Right atrium auricular region (tissue), 2 donors: ENCODE measurements at regions not wholly inside any gene's neighbourhood (a gene's known extent, or its start where the extent isn't known, plus 50 kb on each side); places are given as distances from the start of the nearest gene placed in this dataset.
"Not testable (repeated sequence)": the region's sequence is repeated elsewhere in the genome, so short reads cannot be mapped to it uniquely, and the experiment has no call there.

Source experiments
- DNase-seq: peaks from one replicate; pipeline ENCODE4 v3.0.0-alpha.2; 2019; ENCODE audit warnings: low spot score
- H3K27ac ChIP-seq, 2 donors: fragments of 200-600 bp; sonication (generic); 1 replicate in 1 of 2; 2 replicates in 1 of 2; pipeline ENCODE4 v1.5.1; 2016 to 2019
- H3K27me3 ChIP-seq, 2 donors: fragments of 200-600 bp; sonication (generic); one replicate each; pipeline versions ENCODE4 v1.5.1 to v1.6.0; 2017 to 2019
- H3K36me3 ChIP-seq: fragments of 200-600 bp; sonication (generic); one replicate; pipeline ENCODE4 v1.5.1; 2016
- H3K4me1 ChIP-seq, 2 donors: fragments of 200-600 bp; sonication (generic); one replicate each; pipeline versions ENCODE4 v1.5.1 to v1.6.0; 2017 to 2019
- H3K4me3 ChIP-seq, 2 donors: fragments of 200-600 bp; sonication (generic); 1 replicate in 1 of 2; 2 replicates in 1 of 2; pipeline ENCODE4 v1.5.1; 2017 to 2019; ENCODE audit warnings: mild to moderate bottlenecking in 1 of 2, moderate library complexity in 1 of 2
- H3K9me3 ChIP-seq, 2 donors: fragments of 200-600 bp; sonication (generic); one replicate each; pipeline ENCODE4 v1.5.1; 2019
- TF ChIP-seq, protein P1 (sequence below), 2 donors: fragments of 200-600 bp; sonication (generic); IDR thresholded peaks; one replicate each; pipeline ENCODE4 v1.5.1; 2019; ENCODE audit warnings: antibody characterized with exemption in 2 of 2

DNA sequence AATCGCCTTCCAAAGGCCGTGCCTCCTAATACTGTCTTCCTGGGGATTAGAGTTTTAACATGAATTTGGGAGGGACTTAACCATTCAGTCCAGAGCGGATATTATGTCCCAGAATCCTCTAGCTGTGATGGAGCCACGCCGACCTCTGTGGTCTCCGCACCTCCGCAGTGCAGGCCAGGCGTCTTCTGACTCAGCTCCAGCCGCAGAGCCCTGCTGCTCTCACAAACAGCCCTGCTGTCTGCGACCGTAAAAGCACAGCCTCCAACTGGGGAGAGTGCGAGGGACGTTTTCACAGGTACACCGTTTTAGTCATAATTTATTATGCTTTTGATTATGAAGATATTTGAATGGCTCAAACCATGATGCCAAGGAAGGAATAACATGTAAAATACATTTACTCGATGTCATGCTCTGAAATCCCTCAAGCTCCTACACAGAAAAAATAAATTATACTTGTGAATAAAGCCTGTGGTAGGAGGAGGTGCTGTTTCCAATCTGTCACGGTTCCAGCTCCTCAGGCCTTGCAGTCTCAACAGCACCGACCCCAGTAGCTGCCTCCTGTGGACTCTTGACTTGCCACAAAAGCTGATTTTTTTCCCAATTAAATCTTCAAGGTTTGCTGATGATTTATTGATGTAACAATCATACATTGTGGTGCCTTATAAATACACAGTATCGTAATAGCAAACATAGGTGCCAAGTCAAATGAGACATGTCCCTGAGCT, 353.6 kb upstream of the FRG1 start:
- H3K27me3 ChIP-seq, H3K4me1 ChIP-seq, H3K9me3 ChIP-seq, H3K36me3 ChIP-seq, H3K4me3 ChIP-seq, DNase-seq, H3K27ac ChIP-seq: not testable (repeated sequence)

DNA sequence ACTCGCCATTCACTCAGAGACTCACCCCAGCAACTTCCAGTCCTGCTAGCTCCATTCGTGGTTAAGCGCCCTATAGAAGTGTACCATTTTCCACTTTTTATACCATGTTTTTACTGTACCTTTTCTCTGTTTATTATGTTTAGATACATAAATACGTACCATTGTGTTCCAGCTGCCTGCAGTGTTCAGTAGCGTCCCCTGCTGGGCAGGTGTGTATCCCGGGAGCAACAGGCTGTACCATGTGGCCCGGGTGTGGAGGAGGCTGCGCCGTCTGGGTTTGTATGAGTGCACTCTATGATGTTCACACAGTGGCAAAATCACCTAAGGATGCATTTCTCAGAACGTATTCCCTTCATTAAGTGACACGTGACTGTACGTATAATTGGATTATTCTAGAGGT, 351.5 kb upstream of the FRG1 start:
- not testable (repeated sequence) for H3K27ac ChIP-seq, H3K4me3 ChIP-seq, H3K36me3 ChIP-seq, H3K4me1 ChIP-seq, H3K27me3 ChIP-seq, DNase-seq, H3K9me3 ChIP-seq

DNA sequence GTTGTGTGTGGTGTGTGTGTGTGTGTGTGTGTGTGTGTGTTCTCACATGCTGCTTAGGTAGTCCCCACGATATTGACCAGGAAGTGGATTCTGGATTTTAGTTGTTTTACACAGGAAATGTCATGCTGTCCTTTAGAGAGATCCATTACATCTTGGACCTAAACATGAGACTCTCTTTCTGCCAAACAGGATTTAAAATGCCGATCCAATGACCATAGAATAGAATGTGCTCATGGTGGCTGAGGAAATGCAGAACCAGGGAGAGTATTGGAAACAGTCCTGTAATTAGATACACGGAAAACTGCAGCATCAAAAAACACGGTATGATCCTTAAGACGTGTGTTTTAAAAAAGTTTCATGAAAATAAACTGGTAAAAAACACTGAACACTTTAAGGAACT, 347.8 kb upstream of the FRG1 start:
- H3K36me3 ChIP-seq = no peaks in the 10 kb centered on the region
- no peak overlapping the region for H3K4me3 ChIP-seq
- H3K4me1 ChIP-seq = no peaks in the 10 kb centered on the region
- no peak for DNase-seq
- H3K9me3 ChIP-seq = no peaks in the 10 kb centered on the region
- H3K27me3 ChIP-seq = no peaks in the 10 kb centered on the region
- TF ChIP-seq, protein P1, sequence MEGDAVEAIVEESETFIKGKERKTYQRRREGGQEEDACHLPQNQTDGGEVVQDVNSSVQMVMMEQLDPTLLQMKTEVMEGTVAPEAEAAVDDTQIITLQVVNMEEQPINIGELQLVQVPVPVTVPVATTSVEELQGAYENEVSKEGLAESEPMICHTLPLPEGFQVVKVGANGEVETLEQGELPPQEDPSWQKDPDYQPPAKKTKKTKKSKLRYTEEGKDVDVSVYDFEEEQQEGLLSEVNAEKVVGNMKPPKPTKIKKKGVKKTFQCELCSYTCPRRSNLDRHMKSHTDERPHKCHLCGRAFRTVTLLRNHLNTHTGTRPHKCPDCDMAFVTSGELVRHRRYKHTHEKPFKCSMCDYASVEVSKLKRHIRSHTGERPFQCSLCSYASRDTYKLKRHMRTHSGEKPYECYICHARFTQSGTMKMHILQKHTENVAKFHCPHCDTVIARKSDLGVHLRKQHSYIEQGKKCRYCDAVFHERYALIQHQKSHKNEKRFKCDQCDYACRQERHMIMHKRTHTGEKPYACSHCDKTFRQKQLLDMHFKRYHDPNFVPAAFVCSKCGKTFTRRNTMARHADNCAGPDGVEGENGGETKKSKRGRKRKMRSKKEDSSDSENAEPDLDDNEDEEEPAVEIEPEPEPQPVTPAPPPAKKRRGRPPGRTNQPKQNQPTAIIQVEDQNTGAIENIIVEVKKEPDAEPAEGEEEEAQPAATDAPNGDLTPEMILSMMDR (IDR thresholded peaks at IDR 0.05) = no peak
- H3K27ac ChIP-seq = no peak overlapping the region

DNA sequence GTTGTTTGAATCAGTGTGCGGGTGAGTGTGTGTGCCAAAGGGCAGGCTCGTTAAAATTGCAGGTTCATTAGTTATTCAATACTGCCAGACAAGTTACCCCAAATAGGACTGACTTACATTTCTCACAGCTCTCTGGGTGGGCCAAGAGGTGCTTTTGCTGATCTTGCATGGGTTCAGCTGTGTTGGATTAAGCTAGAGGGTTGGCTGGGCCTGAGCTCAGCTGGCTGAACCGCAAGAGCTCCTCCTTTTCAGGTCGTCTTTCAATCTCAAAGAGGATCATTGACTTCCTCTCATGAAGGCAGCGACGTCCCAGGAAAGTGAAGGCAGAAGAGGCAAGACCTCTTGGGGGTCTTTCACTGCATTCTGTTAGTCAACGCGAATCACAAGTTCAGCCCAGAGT, 343.3 kb upstream of the FRG1 start:
- TF ChIP-seq, protein P1 (IDR thresholded peaks at IDR 0.05) = no peak
- H3K36me3 ChIP-seq = no peaks in the 10 kb centered on the region
- no peak for DNase-seq

DNA sequence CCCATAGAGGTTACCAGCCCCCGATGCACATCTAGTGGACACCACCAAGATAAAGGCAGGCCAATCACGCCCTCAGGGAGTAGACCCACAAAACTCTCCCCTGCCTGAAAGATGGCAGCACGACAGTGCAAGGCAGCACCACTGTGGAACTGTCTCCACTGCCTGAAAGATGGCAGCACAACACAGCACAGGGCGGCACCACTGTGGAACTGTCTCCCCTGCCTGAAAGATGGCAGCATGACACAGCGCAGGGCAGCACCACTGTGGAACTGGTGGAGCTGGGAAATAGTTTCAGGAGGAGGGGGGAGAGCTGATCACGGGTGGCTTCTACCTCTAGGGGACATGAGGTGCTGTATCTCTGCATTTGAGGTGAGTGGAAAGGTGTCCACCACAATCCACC, 340.4 kb upstream of the FRG1 start:
- H3K27me3 ChIP-seq = no peaks in the 10 kb centered on the region
- DNase-seq = no peak
- TF ChIP-seq, protein P1 (IDR thresholded peaks at IDR 0.05) = no peak
- H3K36me3 ChIP-seq = no peaks in the 10 kb centered on the region
- no peaks in the 10 kb centered on the region for H3K4me1 ChIP-seq
- no peaks in the 10 kb centered on the region for H3K9me3 ChIP-seq
- no peak overlapping the region for H3K4me3 ChIP-seq
- no peak overlapping the region for H3K27ac ChIP-seq

More for the DNA sequence above, 343.3 kb upstream of the FRG1 start:
- Histone ChIP-seq H3K27me3 (no peaks in the 10 kb centered on the region), H3K4me1 (no peaks in the 10 kb centered on the region), H3K9me3 (no peaks in the 10 kb centered on the region), H3K27ac (no peak overlapping the region), H3K4me3 (no peak overlapping the region)

DNA sequence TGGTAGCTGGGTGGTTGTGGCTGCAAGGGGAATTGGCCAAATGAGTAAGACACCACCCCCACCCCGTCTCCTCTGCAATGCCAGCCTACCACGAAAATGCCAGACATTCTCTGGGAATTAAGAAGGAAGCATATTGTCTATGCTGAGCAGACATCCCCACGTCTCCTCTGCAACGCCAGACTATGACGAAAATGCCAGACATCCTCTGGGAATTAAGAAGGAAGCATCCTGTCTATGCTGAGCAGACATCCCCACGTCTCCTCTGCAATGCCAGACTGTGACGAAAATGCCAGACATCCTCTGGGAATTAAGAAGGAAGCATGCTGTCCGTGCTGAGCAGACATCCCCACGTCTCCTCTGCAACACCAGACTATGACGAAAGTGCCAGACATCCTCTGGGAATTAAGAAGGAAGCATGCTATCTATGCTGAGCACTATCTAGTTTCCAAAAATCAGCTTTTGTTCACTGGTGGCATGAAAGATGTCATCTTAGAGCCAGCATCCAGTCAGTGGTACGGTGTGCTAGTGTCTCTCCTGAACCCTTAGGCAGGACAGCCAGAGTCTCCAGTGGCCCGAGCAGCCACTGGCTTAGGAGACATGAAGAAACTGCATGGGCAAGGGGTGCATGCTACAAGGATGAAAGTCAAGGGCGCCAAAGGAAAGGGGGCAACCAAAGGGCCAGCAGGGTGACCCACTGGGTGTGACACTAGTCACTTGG, 339.8 kb upstream of the FRG1 start:
- Histone ChIP-seq H3K4me3 (no peak overlapping the region), H3K27ac (no peak overlapping the region), H3K4me1 (no peaks in the 10 kb centered on the region), H3K27me3 (no peaks in the 10 kb centered on the region), H3K9me3 (no peaks in the 10 kb centered on the region), H3K36me3 (no peaks in the 10 kb centered on the region)
- no peak for DNase-seq
- TF ChIP-seq, protein P1 (IDR thresholded peaks at IDR 0.05) = no peak

DNA sequence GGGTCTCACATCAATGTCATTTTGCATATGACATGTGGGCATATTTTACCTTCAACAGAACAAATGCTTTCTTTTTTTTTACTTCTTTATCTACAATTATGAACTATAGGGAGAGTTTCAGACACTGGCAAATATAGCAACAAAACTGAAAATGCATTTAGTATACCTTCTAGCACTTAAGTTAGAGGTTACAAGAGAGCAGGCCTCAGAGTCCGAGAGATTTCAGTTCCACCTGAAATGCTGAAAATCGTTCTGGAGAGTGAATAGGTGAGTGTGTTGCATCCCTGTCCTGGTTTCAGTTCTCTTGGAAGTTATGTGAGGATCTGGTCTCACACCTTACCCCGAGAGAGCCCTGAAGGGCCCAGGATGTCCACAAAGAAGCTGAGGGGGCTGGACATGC, 337.8 kb upstream of the FRG1 start:
- H3K27me3 ChIP-seq, DNase-seq, H3K4me1 ChIP-seq: not testable (repeated sequence)

DNA sequence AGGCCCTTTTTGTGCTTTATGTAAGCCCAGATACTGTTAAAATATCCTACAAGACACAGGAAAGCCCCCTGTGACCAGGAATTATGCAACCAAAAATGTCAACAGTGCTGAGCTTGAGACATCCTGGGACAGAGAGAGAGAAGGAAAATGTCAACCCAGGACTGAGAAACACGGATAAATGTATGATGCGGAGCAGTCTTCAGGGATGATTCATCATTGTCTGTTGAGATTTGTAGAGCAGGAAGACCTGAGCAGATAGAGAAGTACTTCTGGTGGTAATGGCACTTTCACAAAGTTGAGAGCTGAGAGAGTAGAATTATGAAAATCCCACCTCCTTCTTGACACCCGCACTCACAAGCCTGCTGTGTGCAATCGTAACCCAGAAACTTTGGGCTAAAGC, 330.1 kb upstream of the FRG1 start:
- not testable (repeated sequence) for H3K36me3 ChIP-seq, H3K27me3 ChIP-seq, H3K27ac ChIP-seq, DNase-seq, H3K4me3 ChIP-seq, H3K9me3 ChIP-seq, H3K4me1 ChIP-seq

More for the DNA sequence above, 337.8 kb upstream of the FRG1 start:
- H3K9me3 ChIP-seq, H3K36me3 ChIP-seq, H3K4me3 ChIP-seq, H3K27ac ChIP-seq: not testable (repeated sequence)
